Stomach smooth muscle (tissue), 2 donors: ENCODE measurements at regions not wholly inside any gene's neighbourhood (a gene's known extent, or its start where the extent isn't known, plus 50 kb on each side); places are given as distances from the start of the nearest gene placed in this dataset.

Experiments
- H3K27ac ChIP-seq: one replicate; pipeline ENCODE4 v1.7.0; 2013; ENCODE audit warnings: mild to moderate bottlenecking, low read length, inconsistent platforms
- H3K27me3 ChIP-seq, 2 donors: one replicate each; pipeline ENCODE4 v1.7.0; 2013; ENCODE audit warnings: low read length in 2 of 2; ENCODE audit not compliant: insufficient read depth in 2 of 2, control insufficient read depth in 1 of 2
- H3K36me3 ChIP-seq, 2 donors: one replicate each; pipeline ENCODE4 v1.7.0; 2013; ENCODE audit warnings: low read length in 2 of 2; ENCODE audit not compliant: control insufficient read depth in 2 of 2, insufficient read depth in 2 of 2
- H3K4me1 ChIP-seq: one replicate; pipeline ENCODE4 v1.7.0; 2013; ENCODE audit warnings: low read length; ENCODE audit not compliant: control insufficient read depth, insufficient read depth
- H3K4me3 ChIP-seq, 2 donors: one replicate each; pipeline ENCODE4 v1.7.0; 2013; ENCODE audit warnings: low read length in 2 of 2
- H3K9ac ChIP-seq, 2 donors: one replicate each; pipeline ENCODE4 v1.7.0; 2013; ENCODE audit warnings: low read length in 2 of 2, mild to moderate bottlenecking in 1 of 2
- H3K9me3 ChIP-seq, 2 donors: one replicate each; pipeline ENCODE4 v1.7.0; 2013; ENCODE audit warnings: low read length in 2 of 2; ENCODE audit not compliant: control insufficient read depth in 2 of 2
- donor health status: healthy.
- donor health status: Pancreatic carcinoma.

GRCh38 chr15:46701896-46702295, 1015.4 kb upstream of the SEMA6D start:
- H3K9ac ChIP-seq, result no peak overlapping the region
- no peaks in the 10 kb centered on the region for H3K9me3 ChIP-seq
- H3K27ac ChIP-seq, result no peak overlapping the region
- no peak overlapping the region for H3K4me3 ChIP-seq
- H3K36me3 ChIP-seq, result no peaks in the 10 kb centered on the region
- no peaks in the 10 kb centered on the region for H3K27me3 ChIP-seq
- H3K4me1 ChIP-seq, result no peaks in the 10 kb centered on the region

GRCh38 chr15:46703020-46703861, 1014.1 kb upstream of the SEMA6D start:
- Histone ChIP-seq H3K27ac (no peak overlapping the region), H3K36me3 (no peaks in the 10 kb centered on the region), H3K9ac (no peak overlapping the region), H3K27me3 (no peaks in the 10 kb centered on the region), H3K4me1 (no peaks in the 10 kb centered on the region), H3K9me3 (no peaks in the 10 kb centered on the region), H3K4me3 (no peak overlapping the region)

GRCh38 chr15:46703871-46704637, 1013.3 kb upstream of the SEMA6D start:
- no peaks in the 10 kb centered on the region for H3K27me3 ChIP-seq
- no peak overlapping the region for H3K27ac ChIP-seq
- no peak overlapping the region for H3K9ac ChIP-seq
- H3K4me3 ChIP-seq, result no peak overlapping the region
- no peaks in the 10 kb centered on the region for H3K4me1 ChIP-seq
- no peaks in the 10 kb centered on the region for H3K36me3 ChIP-seq
- no peaks in the 10 kb centered on the region for H3K9me3 ChIP-seq

- H3K9ac ChIP-seq, result no peak overlapping the region
- no peak overlapping the region for H3K27ac ChIP-seq
- no peaks in the 10 kb centered on the region for H3K4me1 ChIP-seq
- no peak overlapping the region for H3K4me3 ChIP-seq
- no peaks in the 10 kb centered on the region for H3K36me3 ChIP-seq
- no peaks in the 10 kb centered on the region for H3K9me3 ChIP-seq
- no peaks in the 10 kb centered on the region for H3K27me3 ChIP-seq
Observed at GRCh38 chr15:46707452-46707851, 1009.9 kb upstream of the SEMA6D start.

- H3K27me3 ChIP-seq, result no peaks in the 10 kb centered on the region
Observed at GRCh38 chr15:46708226-46708625, 1009.1 kb upstream of the SEMA6D start.

GRCh38 chr15:46709460-46710083, 1007.7 kb upstream of the SEMA6D start:
- no peak overlapping the region for H3K27ac ChIP-seq
- no peak overlapping the region for H3K9ac ChIP-seq
- no peaks in the 10 kb centered on the region for H3K27me3 ChIP-seq
- H3K4me3 ChIP-seq, result no peak overlapping the region
- no peaks in the 10 kb centered on the region for H3K9me3 ChIP-seq
- no peaks in the 10 kb centered on the region for H3K36me3 ChIP-seq
- no peaks in the 10 kb centered on the region for H3K4me1 ChIP-seq

More at GRCh38 chr15:46708226-46708625, 1009.1 kb upstream of the SEMA6D start:
- H3K9me3 ChIP-seq, result no peaks in the 10 kb centered on the region
- no peaks in the 10 kb centered on the region for H3K4me1 ChIP-seq
- H3K27ac ChIP-seq, result no peak overlapping the region
- H3K9ac ChIP-seq, result no peak overlapping the region
- no peak overlapping the region for H3K4me3 ChIP-seq
- no peaks in the 10 kb centered on the region for H3K36me3 ChIP-seq

GRCh38 chr15:46710401-46710960, 1006.8 kb upstream of the SEMA6D start:
- Histone ChIP-seq H3K4me1 (no peaks in the 10 kb centered on the region), H3K9ac (no peak overlapping the region), H3K9me3 (no peaks in the 10 kb centered on the region), H3K27ac (no peak overlapping the region), H3K4me3 (no peak overlapping the region), H3K36me3 (no peaks in the 10 kb centered on the region), H3K27me3 (no peaks in the 10 kb centered on the region)

- Histone ChIP-seq H3K4me3 (no peak overlapping the region), H3K4me1 (no peaks in the 10 kb centered on the region), H3K36me3 (no peaks in the 10 kb centered on the region), H3K9me3 (no peaks in the 10 kb centered on the region), H3K27ac (no peak overlapping the region), H3K27me3 (no peaks in the 10 kb centered on the region), H3K9ac (no peak overlapping the region)
Observed at GRCh38 chr15:46713045-46713444, 1004.3 kb upstream of the SEMA6D start.

- H3K36me3 ChIP-seq, result no peaks in the 10 kb centered on the region
- no peak overlapping the region for H3K4me3 ChIP-seq
- H3K9ac ChIP-seq, result no peak overlapping the region
- no peak overlapping the region for H3K27ac ChIP-seq
- H3K4me1 ChIP-seq, result no peaks in the 10 kb centered on the region
- H3K27me3 ChIP-seq, result no peaks in the 10 kb centered on the region
- no peaks in the 10 kb centered on the region for H3K9me3 ChIP-seq
Observed at GRCh38 chr15:46714950-46715349, 1002.4 kb upstream of the SEMA6D start.

- no peak overlapping the region for H3K27ac ChIP-seq
- no peaks in the 10 kb centered on the region for H3K4me1 ChIP-seq
- H3K36me3 ChIP-seq, result no peaks in the 10 kb centered on the region
- no peak overlapping the region for H3K4me3 ChIP-seq
- no peak overlapping the region for H3K9ac ChIP-seq
- H3K27me3 ChIP-seq, result no peaks in the 10 kb centered on the region
- H3K9me3 ChIP-seq, result no peaks in the 10 kb centered on the region
Observed at GRCh38 chr15:46723308-46723707, 994.0 kb upstream of the SEMA6D start.
